ENCODE measurements at regions not wholly inside any gene's neighbourhood (a gene's known extent, or its start where the extent isn't known, plus 50 kb on each side); places are given as distances from the start of the nearest gene placed in this dataset.
"Not testable (repeated sequence)": the region's sequence is repeated elsewhere in the genome, so short reads cannot be mapped to it uniquely, and the experiment has no call there.

DNA sequence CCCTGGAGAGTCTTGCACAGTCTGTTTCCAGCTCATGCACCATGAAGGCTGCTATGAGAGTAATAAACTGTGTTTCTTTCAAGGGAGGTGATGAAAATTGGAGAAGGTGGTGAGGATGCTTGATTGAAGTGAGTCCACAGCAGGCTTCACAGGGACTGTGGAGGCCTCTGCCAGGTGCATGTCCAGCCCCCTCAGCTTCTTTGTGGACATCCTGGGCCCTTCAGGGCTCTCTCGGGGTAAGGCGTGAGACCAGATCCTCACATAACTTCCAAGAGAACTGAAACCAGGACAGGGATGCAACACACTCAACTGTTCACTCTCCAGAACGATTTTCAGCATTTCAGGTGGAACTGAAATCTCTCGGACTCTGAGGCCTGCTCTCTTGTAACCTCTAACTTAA is 772.9 kb upstream of the TPTE start:
- not testable (repeated sequence) for H3K36me3 Mint-ChIP-seq; H3K4me1 Mint-ChIP-seq; DNase-seq (ENCODE audit: low spot score in 2 of 2, unreplicated experiment in 2 of 2); H3K4me3 Mint-ChIP-seq; H3K9me3 Mint-ChIP-seq; H3K27me3 Mint-ChIP-seq (ENCODE audit: low read depth); H3K27ac Mint-ChIP-seq

DNA sequence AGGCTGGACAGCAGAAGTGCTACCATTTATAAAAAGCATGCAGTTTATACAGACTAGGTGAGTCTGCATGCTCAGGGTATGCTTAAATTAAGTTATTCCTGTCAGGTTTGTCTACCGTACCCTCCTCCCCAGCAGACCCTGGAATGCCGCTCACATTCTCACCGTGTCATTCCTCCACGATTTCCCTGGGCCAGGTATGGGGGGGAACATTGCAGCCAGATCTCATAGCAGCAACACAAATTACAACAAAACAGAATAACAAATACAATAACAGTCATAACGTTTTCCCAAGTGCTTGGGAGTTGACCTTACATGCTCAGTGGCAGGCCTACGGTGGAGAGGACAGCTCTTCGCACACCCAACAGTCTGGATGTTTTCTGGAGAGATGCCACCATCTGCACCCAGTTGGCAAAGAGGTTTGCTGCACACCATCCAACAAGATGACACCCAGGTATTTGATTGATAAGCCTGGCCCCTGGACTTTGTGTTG is 771.6 kb upstream of the TPTE start:
- DNase-seq (ENCODE audit: low spot score in 2 of 2, unreplicated experiment in 2 of 2); H3K36me3 Mint-ChIP-seq; H3K27ac Mint-ChIP-seq; H3K9me3 Mint-ChIP-seq; H3K4me3 Mint-ChIP-seq; H3K4me1 Mint-ChIP-seq; H3K27me3 Mint-ChIP-seq (ENCODE audit: low read depth): not testable (repeated sequence)

DNA sequence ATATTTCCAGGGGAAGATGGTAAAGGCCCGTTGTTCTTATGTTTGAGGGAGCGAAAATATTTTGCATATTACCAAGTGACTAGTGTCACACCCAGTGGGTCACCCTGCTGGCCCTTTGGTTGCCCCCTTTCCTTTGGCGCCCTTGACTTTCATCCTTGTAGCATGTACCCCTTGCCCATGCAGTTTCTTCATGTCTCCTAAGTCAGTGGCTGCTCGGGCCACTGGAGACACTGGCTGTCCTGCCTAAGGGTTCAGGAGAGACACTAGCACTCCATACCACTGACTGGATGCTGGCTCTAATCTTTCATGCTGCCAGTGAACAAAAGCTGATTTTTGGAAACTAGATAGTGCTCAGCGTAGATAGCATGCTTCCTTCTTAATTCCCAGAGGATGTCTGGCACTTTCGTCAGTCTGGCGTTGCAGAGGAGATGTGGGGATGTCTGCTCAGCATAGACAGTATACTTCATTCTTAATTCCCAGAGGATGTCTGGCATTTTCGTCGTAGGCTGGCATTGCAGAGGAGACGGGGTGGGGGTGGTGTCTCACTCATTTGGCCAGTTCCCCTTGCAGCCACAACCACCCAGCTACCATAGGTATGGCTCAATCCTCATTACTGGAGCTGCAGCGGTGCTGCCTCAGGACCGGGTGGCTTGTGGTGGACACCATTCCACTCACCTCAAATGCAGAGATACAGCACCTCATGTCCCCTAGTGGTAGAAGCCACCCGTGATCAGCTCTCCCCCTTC is 770.9 kb upstream of the TPTE start:
- H3K9me3 Mint-ChIP-seq: no peaks in the 10 kb centered on the region
- TF ChIP-seq, protein P1, sequence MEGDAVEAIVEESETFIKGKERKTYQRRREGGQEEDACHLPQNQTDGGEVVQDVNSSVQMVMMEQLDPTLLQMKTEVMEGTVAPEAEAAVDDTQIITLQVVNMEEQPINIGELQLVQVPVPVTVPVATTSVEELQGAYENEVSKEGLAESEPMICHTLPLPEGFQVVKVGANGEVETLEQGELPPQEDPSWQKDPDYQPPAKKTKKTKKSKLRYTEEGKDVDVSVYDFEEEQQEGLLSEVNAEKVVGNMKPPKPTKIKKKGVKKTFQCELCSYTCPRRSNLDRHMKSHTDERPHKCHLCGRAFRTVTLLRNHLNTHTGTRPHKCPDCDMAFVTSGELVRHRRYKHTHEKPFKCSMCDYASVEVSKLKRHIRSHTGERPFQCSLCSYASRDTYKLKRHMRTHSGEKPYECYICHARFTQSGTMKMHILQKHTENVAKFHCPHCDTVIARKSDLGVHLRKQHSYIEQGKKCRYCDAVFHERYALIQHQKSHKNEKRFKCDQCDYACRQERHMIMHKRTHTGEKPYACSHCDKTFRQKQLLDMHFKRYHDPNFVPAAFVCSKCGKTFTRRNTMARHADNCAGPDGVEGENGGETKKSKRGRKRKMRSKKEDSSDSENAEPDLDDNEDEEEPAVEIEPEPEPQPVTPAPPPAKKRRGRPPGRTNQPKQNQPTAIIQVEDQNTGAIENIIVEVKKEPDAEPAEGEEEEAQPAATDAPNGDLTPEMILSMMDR (IDR thresholded peaks at IDR 0.05; ENCODE audit: unreplicated experiment): no peak
- peaks cover 1% of the 10 kb centered on the region for H3K36me3 Mint-ChIP-seq
- no peak for DNase-seq (ENCODE audit: low spot score in 2 of 2, unreplicated experiment in 2 of 2)
- no peaks in the 10 kb centered on the region for H3K4me1 Mint-ChIP-seq
- H3K27ac Mint-ChIP-seq: no peak overlapping the region
- H3K27me3 Mint-ChIP-seq (ENCODE audit: low read depth): no peaks in the 10 kb centered on the region
- H3K4me3 Mint-ChIP-seq: no peak overlapping the region

DNA sequence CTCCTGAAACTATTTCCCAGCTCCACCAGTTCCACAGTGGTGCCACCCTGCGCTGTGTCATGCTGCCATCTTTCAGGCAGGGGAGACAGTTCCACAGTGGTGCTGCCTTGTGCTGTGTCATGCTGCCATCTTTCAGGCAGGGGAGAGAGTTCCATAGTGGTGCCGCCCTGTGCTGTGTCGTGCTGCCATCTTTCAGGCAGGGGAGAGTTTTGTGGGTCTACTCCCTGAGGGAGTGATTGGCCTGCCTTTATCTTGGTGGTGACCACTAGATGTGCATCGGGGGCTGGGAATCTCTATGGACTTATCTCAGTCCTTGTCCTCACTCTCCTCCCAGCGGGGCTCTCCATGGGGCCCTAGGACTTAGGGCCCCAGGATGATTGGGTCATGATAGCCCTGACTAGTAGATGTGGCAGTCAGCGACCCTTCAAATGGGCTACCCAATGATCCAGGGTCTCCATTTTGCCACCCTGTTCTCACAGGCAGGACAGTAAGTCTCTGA is 770.2 kb upstream of the TPTE start:
- H3K4me3 Mint-ChIP-seq; H3K9me3 Mint-ChIP-seq; DNase-seq (ENCODE audit: low spot score in 2 of 2, unreplicated experiment in 2 of 2); H3K4me1 Mint-ChIP-seq; H3K27ac Mint-ChIP-seq; H3K27me3 Mint-ChIP-seq (ENCODE audit: low read depth); H3K36me3 Mint-ChIP-seq: not testable (repeated sequence)

DNA sequence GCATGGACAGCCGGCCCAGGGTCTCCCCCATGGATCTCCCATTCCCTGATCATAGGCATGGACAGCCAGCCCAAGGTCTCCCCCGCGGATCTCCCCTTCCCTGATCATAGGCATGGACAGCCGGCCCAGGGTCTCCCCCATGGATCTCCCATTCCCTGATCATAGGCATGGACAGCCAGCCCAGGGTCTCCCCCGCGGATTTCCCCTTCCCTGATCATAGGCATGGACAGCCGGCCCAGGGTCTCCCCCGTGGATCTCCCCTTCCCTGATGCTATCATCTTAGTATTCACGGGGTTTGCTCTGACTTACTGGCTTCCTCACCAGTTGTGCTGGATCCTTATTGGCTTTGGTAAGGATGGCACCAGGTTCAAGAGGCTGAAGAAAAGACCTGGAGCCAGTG is 769.4 kb upstream of the TPTE start:
- H3K27ac Mint-ChIP-seq; DNase-seq (ENCODE audit: low spot score in 2 of 2, unreplicated experiment in 2 of 2); H3K4me1 Mint-ChIP-seq; H3K4me3 Mint-ChIP-seq; H3K36me3 Mint-ChIP-seq; H3K27me3 Mint-ChIP-seq (ENCODE audit: low read depth); H3K9me3 Mint-ChIP-seq: not testable (repeated sequence)

DNA sequence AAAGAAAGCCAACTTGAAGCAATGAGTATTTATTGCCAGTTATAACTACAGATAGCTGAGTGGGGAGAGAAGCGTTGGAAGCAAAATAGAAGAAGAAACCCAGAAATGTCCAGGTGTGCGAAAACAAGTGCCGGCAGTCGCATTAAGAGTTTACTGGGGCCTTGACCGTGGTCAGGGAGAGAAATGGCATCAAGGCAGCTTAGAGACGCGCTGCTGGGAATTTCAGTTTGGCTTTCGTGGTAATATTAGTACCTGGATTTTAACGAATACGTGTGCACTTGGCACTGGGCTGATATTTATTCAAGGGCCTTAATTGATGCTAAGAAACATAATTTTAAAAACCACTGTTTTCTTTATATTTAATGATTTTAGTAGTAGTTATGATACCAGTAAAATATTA is 767.9 kb upstream of the TPTE start:
- not testable (repeated sequence) for H3K27me3 Mint-ChIP-seq (ENCODE audit: low read depth); H3K4me1 Mint-ChIP-seq; DNase-seq (ENCODE audit: low spot score in 2 of 2, unreplicated experiment in 2 of 2); H3K36me3 Mint-ChIP-seq; H3K27ac Mint-ChIP-seq; H3K4me3 Mint-ChIP-seq; H3K9me3 Mint-ChIP-seq

DNA sequence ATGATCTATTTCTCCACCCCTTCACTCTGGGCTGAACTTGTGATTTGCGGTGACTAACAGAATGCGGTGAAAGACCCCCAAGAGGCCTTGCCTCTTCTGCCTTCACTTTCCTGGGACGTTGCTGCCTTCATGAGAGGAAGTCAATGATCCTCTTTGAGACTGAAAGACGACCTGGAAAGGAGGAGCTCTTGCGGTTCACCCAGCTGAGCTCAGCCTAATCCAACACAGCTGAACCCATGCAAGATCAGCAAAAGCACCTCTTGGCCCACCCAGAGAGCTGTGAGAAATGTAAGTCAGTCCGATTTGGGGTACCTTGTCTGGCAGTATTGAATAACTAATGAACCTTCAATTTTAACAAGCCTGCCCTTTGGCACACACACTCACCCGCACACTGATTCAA is 767.4 kb upstream of the TPTE start:
- Mint-ChIP-seq H3K9me3 (peaks cover 6% of the 10 kb centered on the region), H3K36me3 (peaks cover 1% of the 10 kb centered on the region), H3K27me3 (ENCODE audit: low read depth) (no peaks in the 10 kb centered on the region), H3K4me3 (no peak overlapping the region), H3K27ac (no peak overlapping the region), H3K4me1 (no peaks in the 10 kb centered on the region)
- no peak for DNase-seq (ENCODE audit: low spot score in 2 of 2, unreplicated experiment in 2 of 2)
- TF ChIP-seq, protein P1 (IDR thresholded peaks at IDR 0.05; ENCODE audit: unreplicated experiment): no peak

DNA sequence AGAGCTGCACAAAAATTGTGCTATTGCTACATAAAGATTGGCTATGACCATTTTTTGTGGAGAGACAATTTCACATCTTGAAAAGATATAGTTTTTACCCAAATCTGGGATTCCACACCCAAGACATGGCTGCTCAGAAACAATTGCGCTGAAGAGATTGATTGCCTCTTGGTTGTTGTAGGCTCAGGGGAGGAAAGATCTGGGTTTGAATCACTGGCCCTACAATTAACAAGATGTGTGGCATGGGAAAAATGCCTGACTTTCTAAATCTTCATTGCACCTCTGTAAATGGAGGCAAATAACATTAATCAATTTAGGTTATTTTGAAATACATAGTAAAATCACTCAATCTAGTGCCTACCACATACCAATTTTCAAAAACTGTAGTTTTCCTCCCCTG is 766.9 kb upstream of the TPTE start:
- H3K27me3 Mint-ChIP-seq (ENCODE audit: low read depth); H3K4me3 Mint-ChIP-seq; DNase-seq (ENCODE audit: low spot score in 2 of 2, unreplicated experiment in 2 of 2); H3K27ac Mint-ChIP-seq; H3K4me1 Mint-ChIP-seq; H3K9me3 Mint-ChIP-seq; H3K36me3 Mint-ChIP-seq: not testable (repeated sequence)

DNA sequence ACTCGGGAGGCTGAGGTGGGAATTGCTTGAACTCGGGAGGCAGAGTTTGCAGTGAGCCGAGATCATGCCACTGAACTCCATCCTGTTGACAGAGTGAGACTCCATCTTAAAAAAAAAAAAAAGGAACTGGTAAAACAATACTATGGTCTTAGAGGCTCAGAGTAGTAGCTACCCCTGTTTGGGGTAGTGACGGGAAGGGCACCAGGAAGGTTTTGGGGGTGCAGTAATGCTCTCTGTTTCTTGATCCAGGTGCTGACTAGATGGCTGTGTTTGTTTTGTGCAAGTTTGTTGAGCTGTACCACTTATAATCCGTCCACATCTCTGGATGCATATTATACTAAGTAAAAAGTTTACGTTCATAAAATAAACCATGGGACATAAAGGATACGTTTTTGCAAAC is 765.8 kb upstream of the TPTE start:
- H3K36me3 Mint-ChIP-seq: peaks cover 1% of the 10 kb centered on the region
- H3K4me3 Mint-ChIP-seq: no peak overlapping the region
- no peaks in the 10 kb centered on the region for H3K27me3 Mint-ChIP-seq (ENCODE audit: low read depth)
- no peaks in the 10 kb centered on the region for H3K4me1 Mint-ChIP-seq
- no peak overlapping the region for H3K27ac Mint-ChIP-seq
- DNase-seq (ENCODE audit: low spot score in 2 of 2, unreplicated experiment in 2 of 2): no peak
- H3K9me3 Mint-ChIP-seq: peaks cover 6% of the 10 kb centered on the region
- TF ChIP-seq, protein P1 (IDR thresholded peaks at IDR 0.05; ENCODE audit: unreplicated experiment): no peak
